ENCODE measurements at regions not wholly inside any gene's neighbourhood (a gene's known extent, or its start where the extent isn't known, plus 50 kb on each side); places are given as distances from the start of the nearest gene placed in this dataset.

DNA sequence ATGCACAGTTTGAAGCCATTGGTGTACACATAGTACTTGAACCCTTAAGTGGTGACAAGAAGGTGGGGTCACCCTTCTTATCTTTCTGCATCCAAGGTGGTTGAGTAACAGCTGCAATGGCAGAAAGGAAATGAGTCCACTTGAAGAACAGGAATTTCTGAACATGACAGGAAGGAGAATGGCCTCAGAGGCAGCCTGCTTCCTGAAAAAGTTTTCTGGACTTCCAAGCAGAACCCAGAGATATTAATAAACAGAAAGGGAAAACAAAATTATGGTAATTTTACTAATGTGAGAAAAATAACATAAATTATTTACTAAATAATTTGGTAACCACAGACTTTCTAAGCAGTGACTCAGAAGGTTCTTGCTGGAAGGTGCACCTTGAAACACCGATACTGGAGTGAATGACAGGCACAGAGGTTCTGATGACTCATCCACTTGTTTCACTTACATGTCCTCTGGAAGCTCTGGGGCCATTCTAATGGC, 119.9 kb upstream of the HS3ST1 start:
- DNase-seq (ENCODE audit: low spot score), result no peak
- ATAC-seq, result no peak

DNA sequence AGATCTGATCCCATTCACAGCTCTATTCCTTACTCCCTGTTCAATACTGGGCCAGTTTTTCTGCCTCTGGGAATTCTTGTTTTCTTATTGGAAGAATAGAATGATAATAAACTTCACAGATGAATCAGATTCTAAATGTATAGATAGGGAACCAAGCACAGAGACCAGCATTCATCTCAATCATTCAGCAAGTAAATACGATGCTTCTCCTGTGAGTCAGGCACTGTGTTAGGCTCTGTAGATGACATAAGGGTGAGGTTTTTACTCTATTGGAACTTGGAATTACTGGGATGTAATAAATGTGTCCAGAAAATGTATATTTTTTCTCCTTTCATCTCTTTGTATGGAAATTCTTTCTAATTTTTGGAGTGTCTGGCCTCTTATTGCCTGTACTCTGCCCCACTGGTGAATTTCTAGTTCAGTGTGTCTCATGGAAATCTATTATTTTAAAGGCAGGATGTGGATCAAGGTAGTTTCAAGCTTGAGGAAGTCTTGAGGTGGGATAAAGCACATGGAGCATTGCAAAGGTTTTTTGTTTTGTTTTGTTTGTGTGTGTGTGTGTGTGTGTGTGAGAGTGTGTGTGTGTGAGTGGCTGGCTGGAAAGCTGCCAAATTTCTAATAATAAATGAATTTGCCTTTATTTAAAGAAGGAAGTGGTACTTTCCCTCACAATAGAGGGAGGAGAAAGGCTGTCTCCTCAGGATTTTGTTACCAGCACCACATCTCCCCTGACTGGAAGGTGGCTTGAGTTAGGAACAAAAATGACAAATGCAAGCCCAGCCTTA, 117.9 kb upstream of the HS3ST1 start:
- Mint-ChIP-seq H3K9me3 (no peaks in the 10 kb centered on the region), H3K36me3 (ENCODE audit: low read depth) (no peaks in the 10 kb centered on the region), H3K4me3 (no peak overlapping the region), H3K27ac (no peak overlapping the region), H3K27me3 (ENCODE audit: insufficient read depth, low read depth, poor library complexity) (no peaks in the 10 kb centered on the region), H3K4me1 (no peaks in the 10 kb centered on the region)
- Histone ChIP-seq H3K36me3 (ENCODE audit: insufficient read depth) (no peaks in the 10 kb centered on the region), H3F3A (replicated peaks; ENCODE audit: low read depth) (no peaks in the 10 kb centered on the region), H3K27ac (ENCODE audit: low read depth) (no peak overlapping the region), H3K79me2 (replicated peaks; ENCODE audit: insufficient read depth) (no peaks in the 10 kb centered on the region), H3K4me1 (ENCODE audit: insufficient read depth) (no peaks in the 10 kb centered on the region), H3K9me2 (ENCODE audit: insufficient read depth) (peaks cover 1% of the 10 kb centered on the region), H2AFZ (no peak overlapping the region), H3K4me2 (no peak overlapping the region), H4K20me1 (replicated peaks; ENCODE audit: insufficient read depth) (no peaks in the 10 kb centered on the region), H3K4me3 (no peak overlapping the region), H3K27me3 (ENCODE audit: insufficient read depth) (no peaks in the 10 kb centered on the region)
- ATAC-seq, result no peak
- no peak for TF ChIP-seq ZNF114 (CRISPR knock-in tag; IDR thresholded peaks at IDR 0.05)
- no peak for TF ChIP-seq STAT1 (IDR thresholded peaks at IDR 0.05; ENCODE audit: unreplicated experiment)
- TF ChIP-seq, protein P1, sequence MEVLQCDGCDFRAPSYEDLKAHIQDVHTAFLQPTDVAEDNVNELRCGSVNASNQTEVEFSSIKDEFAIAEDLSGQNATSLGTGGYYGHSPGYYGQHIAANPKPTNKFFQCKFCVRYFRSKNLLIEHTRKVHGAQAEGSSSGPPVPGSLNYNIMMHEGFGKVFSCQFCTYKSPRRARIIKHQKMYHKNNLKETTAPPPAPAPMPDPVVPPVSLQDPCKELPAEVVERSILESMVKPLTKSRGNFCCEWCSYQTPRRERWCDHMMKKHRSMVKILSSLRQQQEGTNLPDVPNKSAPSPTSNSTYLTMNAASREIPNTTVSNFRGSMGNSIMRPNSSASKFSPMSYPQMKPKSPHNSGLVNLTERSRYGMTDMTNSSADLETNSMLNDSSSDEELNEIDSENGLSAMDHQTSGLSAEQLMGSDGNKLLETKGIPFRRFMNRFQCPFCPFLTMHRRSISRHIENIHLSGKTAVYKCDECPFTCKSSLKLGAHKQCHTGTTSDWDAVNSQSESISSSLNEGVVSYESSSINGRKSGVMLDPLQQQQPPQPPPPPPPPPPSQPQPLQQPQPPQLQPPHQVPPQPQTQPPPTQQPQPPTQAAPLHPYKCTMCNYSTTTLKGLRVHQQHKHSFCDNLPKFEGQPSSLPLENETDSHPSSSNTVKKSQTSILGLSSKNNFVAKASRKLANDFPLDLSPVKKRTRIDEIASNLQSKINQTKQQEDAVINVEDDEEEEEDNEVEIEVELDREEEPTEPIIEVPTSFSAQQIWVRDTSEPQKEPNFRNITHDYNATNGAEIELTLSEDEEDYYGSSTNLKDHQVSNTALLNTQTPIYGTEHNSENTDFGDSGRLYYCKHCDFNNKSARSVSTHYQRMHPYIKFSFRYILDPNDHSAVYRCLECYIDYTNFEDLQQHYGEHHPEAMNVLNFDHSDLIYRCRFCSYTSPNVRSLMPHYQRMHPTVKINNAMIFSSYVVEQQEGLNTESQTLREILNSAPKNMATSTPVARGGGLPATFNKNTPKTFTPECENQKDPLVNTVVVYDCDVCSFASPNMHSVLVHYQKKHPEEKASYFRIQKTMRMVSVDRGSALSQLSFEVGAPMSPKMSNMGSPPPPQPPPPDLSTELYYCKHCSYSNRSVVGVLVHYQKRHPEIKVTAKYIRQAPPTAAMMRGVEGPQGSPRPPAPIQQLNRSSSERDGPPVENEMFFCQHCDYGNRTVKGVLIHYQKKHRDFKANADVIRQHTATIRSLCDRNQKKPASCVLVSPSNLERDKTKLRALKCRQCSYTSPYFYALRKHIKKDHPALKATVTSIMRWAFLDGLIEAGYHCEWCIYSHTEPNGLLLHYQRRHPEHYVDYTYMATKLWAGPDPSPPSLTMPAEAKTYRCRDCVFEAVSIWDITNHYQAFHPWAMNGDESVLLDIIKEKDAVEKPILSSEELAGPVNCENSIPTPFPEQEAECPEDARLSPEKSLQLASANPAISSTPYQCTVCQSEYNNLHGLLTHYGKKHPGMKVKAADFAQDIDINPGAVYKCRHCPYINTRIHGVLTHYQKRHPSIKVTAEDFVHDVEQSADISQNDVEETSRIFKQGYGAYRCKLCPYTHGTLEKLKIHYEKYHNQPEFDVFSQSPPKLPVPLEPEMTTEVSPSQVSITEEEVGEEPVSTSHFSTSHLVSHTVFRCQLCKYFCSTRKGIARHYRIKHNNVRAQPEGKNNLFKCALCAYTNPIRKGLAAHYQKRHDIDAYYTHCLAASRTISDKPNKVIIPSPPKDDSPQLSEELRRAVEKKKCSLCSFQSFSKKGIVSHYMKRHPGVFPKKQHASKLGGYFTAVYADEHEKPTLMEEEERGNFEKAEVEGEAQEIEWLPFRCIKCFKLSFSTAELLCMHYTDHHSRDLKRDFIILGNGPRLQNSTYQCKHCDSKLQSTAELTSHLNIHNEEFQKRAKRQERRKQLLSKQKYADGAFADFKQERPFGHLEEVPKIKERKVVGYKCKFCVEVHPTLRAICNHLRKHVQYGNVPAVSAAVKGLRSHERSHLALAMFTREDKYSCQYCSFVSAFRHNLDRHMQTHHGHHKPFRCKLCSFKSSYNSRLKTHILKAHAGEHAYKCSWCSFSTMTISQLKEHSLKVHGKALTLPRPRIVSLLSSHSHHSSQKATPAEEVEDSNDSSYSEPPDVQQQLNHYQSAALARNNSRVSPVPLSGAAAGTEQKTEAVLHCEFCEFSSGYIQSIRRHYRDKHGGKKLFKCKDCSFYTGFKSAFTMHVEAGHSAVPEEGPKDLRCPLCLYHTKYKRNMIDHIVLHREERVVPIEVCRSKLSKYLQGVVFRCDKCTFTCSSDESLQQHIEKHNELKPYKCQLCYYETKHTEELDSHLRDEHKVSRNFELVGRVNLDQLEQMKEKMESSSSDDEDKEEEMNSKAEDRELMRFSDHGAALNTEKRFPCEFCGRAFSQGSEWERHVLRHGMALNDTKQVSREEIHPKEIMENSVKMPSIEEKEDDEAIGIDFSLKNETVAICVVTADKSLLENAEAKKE (CRISPR knock-in tag; IDR thresholded peaks at IDR 0.05), result no peak
- no peak for TF ChIP-seq NANOG (IDR thresholded peaks at IDR 0.05; ENCODE audit: borderline replicate concordance)
- TF ChIP-seq, protein P2, sequence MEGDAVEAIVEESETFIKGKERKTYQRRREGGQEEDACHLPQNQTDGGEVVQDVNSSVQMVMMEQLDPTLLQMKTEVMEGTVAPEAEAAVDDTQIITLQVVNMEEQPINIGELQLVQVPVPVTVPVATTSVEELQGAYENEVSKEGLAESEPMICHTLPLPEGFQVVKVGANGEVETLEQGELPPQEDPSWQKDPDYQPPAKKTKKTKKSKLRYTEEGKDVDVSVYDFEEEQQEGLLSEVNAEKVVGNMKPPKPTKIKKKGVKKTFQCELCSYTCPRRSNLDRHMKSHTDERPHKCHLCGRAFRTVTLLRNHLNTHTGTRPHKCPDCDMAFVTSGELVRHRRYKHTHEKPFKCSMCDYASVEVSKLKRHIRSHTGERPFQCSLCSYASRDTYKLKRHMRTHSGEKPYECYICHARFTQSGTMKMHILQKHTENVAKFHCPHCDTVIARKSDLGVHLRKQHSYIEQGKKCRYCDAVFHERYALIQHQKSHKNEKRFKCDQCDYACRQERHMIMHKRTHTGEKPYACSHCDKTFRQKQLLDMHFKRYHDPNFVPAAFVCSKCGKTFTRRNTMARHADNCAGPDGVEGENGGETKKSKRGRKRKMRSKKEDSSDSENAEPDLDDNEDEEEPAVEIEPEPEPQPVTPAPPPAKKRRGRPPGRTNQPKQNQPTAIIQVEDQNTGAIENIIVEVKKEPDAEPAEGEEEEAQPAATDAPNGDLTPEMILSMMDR (conservative IDR thresholded peaks at IDR 0.05; ENCODE audit: low read depth in 2 of 2), result no peak
- TF ChIP-seq, protein P3, sequence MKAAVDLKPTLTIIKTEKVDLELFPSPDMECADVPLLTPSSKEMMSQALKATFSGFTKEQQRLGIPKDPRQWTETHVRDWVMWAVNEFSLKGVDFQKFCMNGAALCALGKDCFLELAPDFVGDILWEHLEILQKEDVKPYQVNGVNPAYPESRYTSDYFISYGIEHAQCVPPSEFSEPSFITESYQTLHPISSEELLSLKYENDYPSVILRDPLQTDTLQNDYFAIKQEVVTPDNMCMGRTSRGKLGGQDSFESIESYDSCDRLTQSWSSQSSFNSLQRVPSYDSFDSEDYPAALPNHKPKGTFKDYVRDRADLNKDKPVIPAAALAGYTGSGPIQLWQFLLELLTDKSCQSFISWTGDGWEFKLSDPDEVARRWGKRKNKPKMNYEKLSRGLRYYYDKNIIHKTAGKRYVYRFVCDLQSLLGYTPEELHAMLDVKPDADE (IDR thresholded peaks at IDR 0.05), result no peak
- no peak for TF ChIP-seq JUNB (IDR thresholded peaks at IDR 0.05; ENCODE audit: unreplicated experiment)
- no peak for DNase-seq (ENCODE audit: low spot score)

More for the DNA sequence above, 119.9 kb upstream of the HS3ST1 start:
- peaks cover 4% of the 10 kb centered on the region for H3K9me2 ChIP-seq (ENCODE audit: insufficient read depth)
- no peaks in the 10 kb centered on the region for H3K4me1 ChIP-seq (ENCODE audit: insufficient read depth)
- H3K36me3 ChIP-seq (ENCODE audit: insufficient read depth), result no peaks in the 10 kb centered on the region
- Mint-ChIP-seq H3K27ac (no peak overlapping the region), H3K9me3 (peaks cover 4% of the 10 kb centered on the region; the same call in 1 of the 3 replicates), H3K27me3 (ENCODE audit: insufficient read depth, low read depth, poor library complexity) (peaks cover 2% of the 10 kb centered on the region), H3K4me3 (no peak overlapping the region), H3K36me3 (ENCODE audit: low read depth) (no peaks in the 10 kb centered on the region), H3K4me1 (no peaks in the 10 kb centered on the region)
- TF ChIP-seq POLR2AphosphoS5 (IDR thresholded peaks at IDR 0.05; ENCODE audit: low read depth), result no peak
- TF ChIP-seq ZNF114 (CRISPR knock-in tag; IDR thresholded peaks at IDR 0.05), result no peak
- no peak overlapping the region for H3K27ac ChIP-seq (ENCODE audit: low read depth)
- no peak overlapping the region for H3K4me3 ChIP-seq
- no peak overlapping the region for H3K4me2 ChIP-seq
- H4K20me1 ChIP-seq (replicated peaks; ENCODE audit: insufficient read depth), result no peaks in the 10 kb centered on the region
- no peaks in the 10 kb centered on the region for H3F3A ChIP-seq (replicated peaks; ENCODE audit: low read depth)
- no peaks in the 10 kb centered on the region for H3K27me3 ChIP-seq (ENCODE audit: insufficient read depth)
- H3K79me2 ChIP-seq (replicated peaks; ENCODE audit: insufficient read depth), result no peaks in the 10 kb centered on the region
- H2AFZ ChIP-seq, result no peak overlapping the region
